ENCODE measurements at regions not wholly inside any gene's neighbourhood (a gene's known extent, or its start where the extent isn't known, plus 50 kb on each side); places are given as distances from the start of the nearest gene placed in this dataset.

GRCh38 chr13:47790755-47791154 lies 210.3 kb downstream of the SUCLA2 start:
- H3K27me3 Mint-ChIP-seq (ENCODE audit: low read depth): no peaks in the 10 kb centered on the region
- H3K9me3 Mint-ChIP-seq: peaks cover 23% of the 10 kb centered on the region
- no peak overlapping the region for H3K4me3 Mint-ChIP-seq
- DNase-seq (ENCODE audit: low read depth, low spot score): no peak
- no peak for TF ChIP-seq CTCF (conservative IDR thresholded peaks at IDR 0.05)
- H3K27ac Mint-ChIP-seq (ENCODE audit: unreplicated experiment): no peak overlapping the region
- peaks cover 13% of the 10 kb centered on the region for H3K36me3 Mint-ChIP-seq (ENCODE audit: low read depth)
- H3K4me1 Mint-ChIP-seq: no peaks in the 10 kb centered on the region

GRCh38 chr13:47788844-47789243 lies 212.2 kb downstream of the SUCLA2 start:
- Mint-ChIP-seq H3K27ac (ENCODE audit: unreplicated experiment) (no peak overlapping the region), H3K27me3 (ENCODE audit: low read depth) (no peaks in the 10 kb centered on the region), H3K36me3 (ENCODE audit: low read depth) (peaks cover 13% of the 10 kb centered on the region), H3K9me3 (peaks cover 23% of the 10 kb centered on the region), H3K4me1 (no peaks in the 10 kb centered on the region), H3K4me3 (no peak overlapping the region)
- no peak for TF ChIP-seq CTCF (conservative IDR thresholded peaks at IDR 0.05)
- no peak for DNase-seq (ENCODE audit: low read depth, low spot score)

- H3K9me3 Mint-ChIP-seq: peaks cover 5% of the 10 kb centered on the region
- TF ChIP-seq CTCF (conservative IDR thresholded peaks at IDR 0.05): no peak
- H3K4me3 Mint-ChIP-seq: no peak overlapping the region
- no peak overlapping the region for H3K27ac Mint-ChIP-seq (ENCODE audit: unreplicated experiment)
- DNase-seq (ENCODE audit: low read depth, low spot score): no peak
- H3K36me3 Mint-ChIP-seq (ENCODE audit: low read depth): peaks cover 6% of the 10 kb centered on the region
- H3K27me3 Mint-ChIP-seq (ENCODE audit: low read depth): no peaks in the 10 kb centered on the region
- peaks cover 6% of the 10 kb centered on the region for H3K4me1 Mint-ChIP-seq
These were observed 226.4 kb downstream of the SUCLA2 start for GRCh38 chr13:47774671-47774994.

- Mint-ChIP-seq H3K27ac (ENCODE audit: unreplicated experiment) (no peak overlapping the region), H3K4me3 (no peak overlapping the region), H3K9me3 (peaks cover 7% of the 10 kb centered on the region), H3K27me3 (ENCODE audit: low read depth) (peaks cover 5% of the 10 kb centered on the region), H3K4me1 (no peaks in the 10 kb centered on the region), H3K36me3 (ENCODE audit: low read depth) (no peaks in the 10 kb centered on the region)
- TF ChIP-seq CTCF (conservative IDR thresholded peaks at IDR 0.05): no peak
- DNase-seq (ENCODE audit: low read depth, low spot score): no peak
These were observed 236.3 kb downstream of the SUCLA2 start for GRCh38 chr13:47764817-47765216.

- H3K9me3 Mint-ChIP-seq: peaks cover 3% of the 10 kb centered on the region
- H3K27ac Mint-ChIP-seq (ENCODE audit: unreplicated experiment): no peak overlapping the region
- H3K36me3 Mint-ChIP-seq (ENCODE audit: low read depth): peaks cover 4% of the 10 kb centered on the region
- no peak for TF ChIP-seq CTCF (conservative IDR thresholded peaks at IDR 0.05)
- no peaks in the 10 kb centered on the region for H3K4me1 Mint-ChIP-seq
- no peak for DNase-seq (ENCODE audit: low read depth, low spot score)
- H3K4me3 Mint-ChIP-seq: no peak overlapping the region
- no peaks in the 10 kb centered on the region for H3K27me3 Mint-ChIP-seq (ENCODE audit: low read depth)
These were observed 243.5 kb downstream of the SUCLA2 start for GRCh38 chr13:47757466-47758080.

GRCh38 chr13:47747901-47748300 lies 253.2 kb downstream of the SUCLA2 start:
- Mint-ChIP-seq H3K4me1 (no peaks in the 10 kb centered on the region), H3K27me3 (ENCODE audit: low read depth) (no peaks in the 10 kb centered on the region), H3K4me3 (no peak overlapping the region), H3K36me3 (ENCODE audit: low read depth) (no peaks in the 10 kb centered on the region), H3K27ac (ENCODE audit: unreplicated experiment) (no peak overlapping the region), H3K9me3 (no peaks in the 10 kb centered on the region)
- no peak for DNase-seq (ENCODE audit: low read depth, low spot score)
- TF ChIP-seq CTCF (conservative IDR thresholded peaks at IDR 0.05): no peak

Measured in neural crest cell (in vitro differentiated cells).